H1 (cell line): ENCODE measurements at regions not wholly inside any gene's neighbourhood (a gene's known extent, or its start where the extent isn't known, plus 50 kb on each side); places are given as distances from the start of the nearest gene placed in this dataset.

Experiments used
- CTCF ChIA-PET: fragments of 300-600 bp; sonication (Branson Sonifier 250); formaldehyde crosslinking; loops from one replicate; lab custom pipeline; 2021; ENCODE audit not compliant: partially characterized antibody; lab: Charles Lee
- POLR2A ChIA-PET: fragments of 300-600 bp; sonication (Branson Sonifier 250); formaldehyde crosslinking; loops from one replicate; lab custom pipeline; 2021; ENCODE audit warnings: inconsistent platforms; ENCODE audit not compliant: partially characterized antibody; lab: Charles Lee
- DNase-seq, 2 experiments: peaks; one replicate each; pipeline versions ENCODE4 v3.0.0 to v3.0.0-alpha.2; 2010 to 2022; ENCODE audit warnings: low spot score in 2 of 2, low read depth in 1 of 2, mixed read lengths in 1 of 2
- FAIRE-seq: peaks from 2 replicates; lab custom pipeline; 2011; peaks lifted over from hg19 to GRCh38; lab: Jason Lieb, UNC
- H2AFZ ChIP-seq: 2 replicates; pipeline ENCODE4 v1.8.1; 2012; ENCODE audit warnings: low read length, inconsistent platforms
- H2AK5ac ChIP-seq: 2 replicates; pipeline ENCODE4 v1.6.1; 2013; ENCODE audit warnings: low read depth, low read length
- H2BK120ac ChIP-seq: replicated peaks from 2 replicates; pipeline ENCODE3; 2013; ENCODE audit warnings: low read depth, low read length, inconsistent platforms
- H2BK12ac ChIP-seq: 2 replicates; pipeline ENCODE4 v1.6.1; 2013; ENCODE audit warnings: low read depth, low read length
- H2BK15ac ChIP-seq: 2 replicates; pipeline ENCODE4 v1.6.1; 2013; ENCODE audit warnings: low read length
- H2BK20ac ChIP-seq: 2 replicates; pipeline ENCODE4 v1.6.1; 2013; ENCODE audit warnings: low read length
- H2BK5ac ChIP-seq: 2 replicates; pipeline ENCODE4 v1.6.1; 2013; ENCODE audit warnings: low read depth, low read length
- H3K14ac ChIP-seq: 2 replicates; pipeline ENCODE4 v1.6.1; 2013; ENCODE audit warnings: inconsistent platforms; ENCODE audit not compliant: insufficient read length
- H3K18ac ChIP-seq: 2 replicates; pipeline ENCODE4 v1.6.1; 2013; ENCODE audit warnings: low read length; ENCODE audit errors: extremely low read depth
- H3K23ac ChIP-seq: 2 replicates; pipeline ENCODE4 v1.6.1; 2013; ENCODE audit warnings: inconsistent platforms; ENCODE audit not compliant: insufficient read length
- H3K23me2 ChIP-seq: 2 replicates; pipeline ENCODE4 v1.6.1; 2013; ENCODE audit warnings: low read depth, low read length
- H3K27ac ChIP-seq: 2 replicates; pipeline ENCODE4 v1.6.1; 2011; ENCODE audit warnings: low read depth, low read length, inconsistent platforms
- H3K27me3 ChIP-seq, 4 experiments: replicated peaks in 1 of 4; 1 replicate in 1 of 4; 2 replicates in 3 of 4; pipeline versions ENCODE4 v1.6.1 to v1.8.1; 2011 to 2013; ENCODE audit warnings: low read length in 3 of 4, mild to moderate bottlenecking in 3 of 4, inconsistent platforms in 2 of 4, mixed read lengths in 2 of 4, moderate library complexity in 1 of 4; ENCODE audit not compliant: control insufficient read depth in 3 of 4, insufficient read depth in 3 of 4; ENCODE audit errors: extremely low read depth in 1 of 4
- H3K36me3 ChIP-seq, 4 experiments: 2 replicates each; pipeline versions ENCODE4 v1.6.1 to v1.8.1; 2011 to 2013; ENCODE audit warnings: mild to moderate bottlenecking in 4 of 4, low read length in 3 of 4, moderate library complexity in 2 of 4, control low read depth in 1 of 4, inconsistent platforms in 1 of 4; ENCODE audit not compliant: insufficient read depth in 4 of 4, control insufficient read depth in 2 of 4
- H3K4ac ChIP-seq: replicated peaks from 2 replicates; pipeline ENCODE3; 2013; ENCODE audit warnings: low read length, low read depth, mixed read lengths, inconsistent platforms; ENCODE audit not compliant: insufficient read length
- H3K4me1 ChIP-seq, 4 experiments: replicated peaks in 1 of 4; 1 replicate in 1 of 4; 2 replicates in 3 of 4; pipeline versions ENCODE4 v1.6.1 to v1.8.1; 2011 to 2013; ENCODE audit warnings: low read length in 3 of 4, inconsistent platforms in 2 of 4, mixed read lengths in 1 of 4; ENCODE audit not compliant: insufficient read depth in 4 of 4, control insufficient read depth in 3 of 4
- H3K4me2 ChIP-seq, 2 experiments: 2 replicates each; pipeline versions ENCODE4 v1.6.1 to v1.8.1; 2011 to 2013; ENCODE audit warnings: low read depth in 2 of 2, low read length in 2 of 2, control low read depth in 1 of 2, inconsistent platforms in 1 of 2, mild to moderate bottlenecking in 1 of 2; ENCODE audit not compliant: insufficient read depth in 1 of 2
- H3K4me3 ChIP-seq, 4 experiments: fragments of 200-600, 300-600 bp in 1 of 4; sonication (generic), shearing (Covaris generic), sonication (Bioruptor Twin) in 1 of 4; 2 replicates each; pipeline versions ENCODE4 v1.5.1 to v1.8.1; 2011 to 2016; ENCODE audit warnings: low read length in 4 of 4, low read depth in 3 of 4, control low read depth in 2 of 4, inconsistent platforms in 2 of 4, mild to moderate bottlenecking in 2 of 4, mixed read lengths in 1 of 4, moderate library complexity in 1 of 4; ENCODE audit not compliant: insufficient read depth in 2 of 4; ENCODE audit errors: extremely low read depth in 1 of 4
- H3K56ac ChIP-seq: replicated peaks from 2 replicates; pipeline ENCODE3; 2013; ENCODE audit warnings: low read depth, mild to moderate bottlenecking, mixed read lengths, low read length, inconsistent platforms; ENCODE audit not compliant: insufficient read length
- H3K79me1 ChIP-seq: 2 replicates; pipeline ENCODE4 v1.6.1; 2013; ENCODE audit warnings: low read depth, low read length, control low read depth
- H3K79me2 ChIP-seq, 2 experiments: 2 replicates each; pipeline versions ENCODE4 v1.6.1 to v1.8.1; 2012 to 2013; ENCODE audit warnings: low read length in 2 of 2, mild to moderate bottlenecking in 2 of 2, inconsistent platforms in 1 of 2; ENCODE audit not compliant: insufficient read depth in 2 of 2, control insufficient read depth in 1 of 2
- H3K9ac ChIP-seq, 4 experiments: replicated peaks in 1 of 4; 1 replicate in 1 of 4; 2 replicates in 3 of 4; pipeline versions ENCODE4 v1.6.1 to v1.8.1; 2011 to 2013; ENCODE audit warnings: low read depth in 3 of 4, low read length in 3 of 4, control low read depth in 2 of 4, mild to moderate bottlenecking in 2 of 4, moderate library complexity in 2 of 4, inconsistent platforms in 1 of 4; ENCODE audit errors: extremely low read depth in 1 of 4
- H3K9me3 ChIP-seq, 2 experiments: 2 replicates each; pipeline versions ENCODE4 v1.6.1 to v1.8.1; 2012 to 2013; ENCODE audit warnings: mild to moderate bottlenecking in 2 of 2, moderate library complexity in 2 of 2, control low read depth in 1 of 2, inconsistent platforms in 1 of 2, low read depth in 1 of 2, low read length in 1 of 2, mixed read lengths in 1 of 2; ENCODE audit not compliant: insufficient read depth in 2 of 2
- H4K20me1 ChIP-seq, 2 experiments: replicated peaks in 1 of 2; 2 replicates each; pipeline versions ENCODE3 to v1.8.1; 2011 to 2013; ENCODE audit warnings: inconsistent platforms in 2 of 2, low read length in 2 of 2, mild to moderate bottlenecking in 1 of 2; ENCODE audit not compliant: insufficient read depth in 2 of 2, control insufficient read depth in 1 of 2
- H4K5ac ChIP-seq: 2 replicates; pipeline ENCODE4 v1.6.1; 2013; ENCODE audit warnings: low read length, low read depth, mixed read lengths, inconsistent platforms; ENCODE audit not compliant: insufficient read length
- H4K8ac ChIP-seq: 2 replicates; pipeline ENCODE4 v1.8.0; 2013; ENCODE audit warnings: mild to moderate bottlenecking, moderate library complexity, low read length, inconsistent platforms; ENCODE audit not compliant: insufficient read depth; ENCODE audit errors: extremely low read depth
- H4K91ac ChIP-seq: replicated peaks from 2 replicates; pipeline ENCODE3; 2013; ENCODE audit warnings: low read length, mixed read lengths, inconsistent platforms; ENCODE audit not compliant: insufficient read length
- ASH2L ChIP-seq: fragments of 200-600, 300-600 bp; sonication (generic); IDR thresholded peaks from one replicate; pipeline ENCODE4 v1.7.1; 2017; ENCODE audit warnings: low read length
- BRCA1 ChIP-seq: IDR thresholded peaks from 2 replicates; pipeline ENCODE4 v1.6.1; 2012; ENCODE audit warnings: low read depth, low read length, improper control_type of control experiment
- EP300 ChIP-seq, 2 experiments: IDR thresholded peaks; 1 replicate in 1 of 2; 2 replicates in 1 of 2; pipeline ENCODE4 v1.6.1; 2011 to 2012; ENCODE audit warnings: low read depth in 2 of 2, low read length in 2 of 2, mild to moderate bottlenecking in 2 of 2, borderline replicate concordance in 1 of 2, inconsistent platforms in 1 of 2, moderate library complexity in 1 of 2
- GABPA ChIP-seq: IDR thresholded peaks from 2 replicates; pipeline ENCODE4 v1.6.1; 2011; ENCODE audit warnings: mild to moderate bottlenecking, low read length, moderate library complexity, borderline replicate concordance; ENCODE audit not compliant: insufficient read depth
- GTF2F1 ChIP-seq: IDR thresholded peaks from 2 replicates; pipeline ENCODE4 v1.6.1; 2012; ENCODE audit warnings: low read depth, low read length, improper control_type of control experiment, borderline replicate concordance
- MAFK ChIP-seq: IDR thresholded peaks from 2 replicates; pipeline ENCODE4 v1.6.1; 2012; ENCODE audit warnings: low read depth, mild to moderate bottlenecking, improper control_type of control experiment, low read length
- NANOG ChIP-seq: IDR thresholded peaks from 2 replicates; pipeline ENCODE4 v1.6.1; 2011; ENCODE audit warnings: low read length, low read depth, mild to moderate bottlenecking, inconsistent platforms; ENCODE audit not compliant: insufficient read depth, poor library complexity, severe bottlenecking
- SIRT6 ChIP-seq: IDR thresholded peaks from one replicate; pipeline ENCODE4 v1.7.1; 2012; ENCODE audit warnings: low read length, inconsistent platforms
- SP1 ChIP-seq: IDR thresholded peaks from 2 replicates; pipeline ENCODE4 v1.6.1; 2011; ENCODE audit warnings: low read depth, low read length
- SP2 ChIP-seq: IDR thresholded peaks from 2 replicates; pipeline ENCODE4 v1.6.1; 2012; ENCODE audit warnings: mild to moderate bottlenecking, low read length, inconsistent platforms
- TEAD4 ChIP-seq: IDR thresholded peaks from 2 replicates; pipeline ENCODE4 v1.6.1; 2012; ENCODE audit warnings: low read depth, low read length, inconsistent platforms, mixed read lengths
- WGBS, 2 experiments: shearing (Covaris generic) in 1 of 2; methylation state at CpG; one replicate each; pipeline versions ENCODE4 v1.1.6 to v1.1.7; 2013 to 2015; ENCODE audit warnings: low lambda C conversion rate in 2 of 2, mixed read lengths in 2 of 2, inconsistent platforms in 1 of 2, low coverage in 1 of 2, missing lambda C conversion rate in 1 of 2; ENCODE audit not compliant: insufficient replicate concordance in 2 of 2, insufficient coverage in 1 of 2, insufficient read length in 1 of 2; ENCODE audit errors: extremely low coverage in 1 of 2, missing lambda C conversion rate in 1 of 2; 5-methylcytosine and 5-hydroxymethylcytosine counted together
- TF ChIP-seq, protein P1 (sequence below): IDR thresholded peaks from 2 replicates; pipeline ENCODE4 v1.6.1; 2012; ENCODE audit warnings: inconsistent platforms
- TF ChIP-seq, protein P2 (sequence below): IDR thresholded peaks from 2 replicates; pipeline ENCODE4 v1.6.1; 2012; ENCODE audit warnings: low read length, inconsistent platforms

GRCh38 chr4:27828843-27829242 is 968.2 kb downstream of the STIM2 start:
- no peaks in the 10 kb centered on the region for H3K27me3 ChIP-seq
- H3K9me3 ChIP-seq = no peaks in the 10 kb centered on the region
- H3K79me1 ChIP-seq = no peaks in the 10 kb centered on the region
- no peak overlapping the region for H2BK15ac ChIP-seq
- 91% methylated on average over 1 of the region's 1 CpG; no CpG with 5 or more reads in 1 of the 2 experiments for WGBS, 2 experiments
- H2BK20ac ChIP-seq = no peak overlapping the region
- H4K8ac ChIP-seq = no peak overlapping the region
- no peak overlapping the region for H4K91ac ChIP-seq
- no peak overlapping the region for H3K9ac ChIP-seq
- no peaks in the 10 kb centered on the region for H3K79me2 ChIP-seq
- H3K23ac ChIP-seq = no peak overlapping the region
- peaks cover 0 to 3% of the 10 kb centered on the region in 2 experiments for H4K20me1 ChIP-seq
- H3K23me2 ChIP-seq = no peaks in the 10 kb centered on the region
- H3K4me2 ChIP-seq = no peak overlapping the region
- no peak overlapping the region for H3K18ac ChIP-seq
- no peak overlapping the region for H2BK12ac ChIP-seq
- ChIA-PET POLR2A (no interaction called here), CTCF (no interaction called here)
- FAIRE-seq (no peak), DNase-seq (no peak)
- no peak overlapping the region for H2BK120ac ChIP-seq
- peak overlapping the region; percentile 44; the same call in 1 of the 2 replicates for H2AFZ ChIP-seq
- H2AK5ac ChIP-seq = no peak overlapping the region
- H3K4me1 ChIP-seq = no peaks in the 10 kb centered on the region
- no peak overlapping the region for H4K5ac ChIP-seq
- H3K27ac ChIP-seq = no peak overlapping the region
- H3K14ac ChIP-seq = no peak overlapping the region
- no peak overlapping the region for H3K56ac ChIP-seq
- H2BK5ac ChIP-seq = no peak overlapping the region
- no peaks in the 10 kb centered on the region for H3K36me3 ChIP-seq
- H3K4ac ChIP-seq = no peak overlapping the region
- H3K4me3 ChIP-seq = no peak overlapping the region
- TF ChIP-seq TEAD4 = no peak
- TF ChIP-seq SIRT6 = no peak
- no peak for TF ChIP-seq GTF2F1
- TF ChIP-seq SP2 = no peak
- TF ChIP-seq, protein P1, sequence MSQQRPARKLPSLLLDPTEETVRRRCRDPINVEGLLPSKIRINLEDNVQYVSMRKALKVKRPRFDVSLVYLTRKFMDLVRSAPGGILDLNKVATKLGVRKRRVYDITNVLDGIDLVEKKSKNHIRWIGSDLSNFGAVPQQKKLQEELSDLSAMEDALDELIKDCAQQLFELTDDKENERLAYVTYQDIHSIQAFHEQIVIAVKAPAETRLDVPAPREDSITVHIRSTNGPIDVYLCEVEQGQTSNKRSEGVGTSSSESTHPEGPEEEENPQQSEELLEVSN = no peak
- TF ChIP-seq BRCA1 = no peak
- no peak for TF ChIP-seq SP1
- no peak for TF ChIP-seq GABPA
- TF ChIP-seq MAFK = no peak
- TF ChIP-seq, protein P2, sequence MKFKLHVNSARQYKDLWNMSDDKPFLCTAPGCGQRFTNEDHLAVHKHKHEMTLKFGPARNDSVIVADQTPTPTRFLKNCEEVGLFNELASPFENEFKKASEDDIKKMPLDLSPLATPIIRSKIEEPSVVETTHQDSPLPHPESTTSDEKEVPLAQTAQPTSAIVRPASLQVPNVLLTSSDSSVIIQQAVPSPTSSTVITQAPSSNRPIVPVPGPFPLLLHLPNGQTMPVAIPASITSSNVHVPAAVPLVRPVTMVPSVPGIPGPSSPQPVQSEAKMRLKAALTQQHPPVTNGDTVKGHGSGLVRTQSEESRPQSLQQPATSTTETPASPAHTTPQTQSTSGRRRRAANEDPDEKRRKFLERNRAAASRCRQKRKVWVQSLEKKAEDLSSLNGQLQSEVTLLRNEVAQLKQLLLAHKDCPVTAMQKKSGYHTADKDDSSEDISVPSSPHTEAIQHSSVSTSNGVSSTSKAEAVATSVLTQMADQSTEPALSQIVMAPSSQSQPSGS = no peak
- TF ChIP-seq ASH2L = no peak
- no peak for TF ChIP-seq EP300 (IDR thresholded peaks at IDR 0.05; ENCODE audit: borderline replicate concordance in 1 of 2, low read depth in 2 of 2, low read length in 2 of 2)
- TF ChIP-seq NANOG = no peak
